Progenitor cell of endocrine pancreas (in vitro differentiated cells): ENCODE measurements at regions not wholly inside any gene's neighbourhood (a gene's known extent, or its start where the extent isn't known, plus 50 kb on each side); places are given as distances from the start of the nearest gene placed in this dataset.
"Not testable (repeated sequence)": the region's sequence is repeated elsewhere in the genome, so short reads cannot be mapped to it uniquely, and the experiment has no call there.

ENCODE experiments used
- DNase-seq: peaks from one replicate; pipeline ENCODE4 v3.0.0; 2021; ENCODE audit warnings: low spot score; ENCODE audit not compliant: unreplicated experiment
- H3K27ac Mint-ChIP-seq: 2 replicates; pipeline ENCODE4 v1.8.0; 2021; ENCODE audit warnings: mild to moderate bottlenecking, moderate library complexity, mixed read lengths
- H3K27me3 Mint-ChIP-seq: 2 replicates; pipeline ENCODE4 v1.8.0; 2021; ENCODE audit warnings: mixed read lengths
- H3K36me3 Mint-ChIP-seq: 2 replicates; pipeline ENCODE4 v1.8.0; 2022; ENCODE audit warnings: mixed read lengths; ENCODE audit not compliant: insufficient read depth
- H3K4me1 Mint-ChIP-seq: 2 replicates; pipeline ENCODE4 v1.8.0; 2021; ENCODE audit warnings: low read depth, mixed read lengths
- H3K4me3 Mint-ChIP-seq: 2 replicates; pipeline ENCODE4 v1.8.0; 2021; ENCODE audit warnings: low read depth, mild to moderate bottlenecking, moderate library complexity, mixed read lengths
- H3K9me3 Mint-ChIP-seq: 2 replicates; pipeline ENCODE4 v1.8.0; 2021; ENCODE audit warnings: low read depth, mixed read lengths
- TF ChIP-seq, protein P1 (sequence below): fragments of 200-600 bp; sonication (generic); IDR thresholded peaks from one replicate; pipeline ENCODE4 v1.5.0; 2021; ENCODE audit warnings: antibody characterized with exemption, mild to moderate bottlenecking; ENCODE audit not compliant: unreplicated experiment

DNA sequence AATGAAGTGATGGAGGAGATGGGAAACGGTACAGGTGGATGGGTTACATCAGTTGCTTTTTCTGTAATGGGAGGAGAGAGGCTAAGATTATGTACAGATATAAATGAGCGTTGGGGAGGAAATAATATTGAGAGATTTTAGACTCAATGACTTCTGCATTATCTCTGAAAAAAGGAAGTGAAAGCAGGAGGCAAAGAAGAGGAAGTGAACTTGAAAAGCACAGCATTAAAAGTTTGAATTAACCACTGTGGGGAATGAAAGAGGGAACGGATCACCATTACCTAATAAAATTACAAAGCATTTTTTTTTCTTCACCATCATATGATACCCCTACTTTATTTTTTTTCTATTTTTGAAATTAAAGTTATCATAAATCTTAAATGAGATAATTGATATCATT lies 1025.5 kb downstream of the RPA4 start:
- H3K4me3 Mint-ChIP-seq, result no peak overlapping the region

DNA sequence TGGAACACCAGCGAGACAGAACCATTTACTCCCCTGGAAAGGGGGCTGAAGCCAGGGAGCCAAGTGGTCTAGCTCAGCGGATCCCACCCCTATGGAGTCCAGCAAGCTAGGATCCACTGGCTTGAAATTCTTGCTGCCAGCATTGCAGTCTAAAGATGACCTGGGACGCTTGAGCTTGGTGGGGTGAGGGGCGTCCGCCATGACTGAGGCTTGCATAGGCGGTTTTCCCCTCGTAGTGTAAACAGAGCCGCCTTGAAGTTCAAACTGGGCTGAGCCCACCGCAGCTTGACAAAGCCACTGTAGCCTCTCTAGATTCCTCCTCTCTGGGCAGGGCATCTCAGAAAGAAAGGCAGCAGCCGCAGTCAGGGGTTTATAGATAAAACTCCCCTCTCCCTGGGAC lies 1031.7 kb downstream of the RPA4 start:
- not testable (repeated sequence) for H3K27ac Mint-ChIP-seq, H3K36me3 Mint-ChIP-seq, H3K4me3 Mint-ChIP-seq, DNase-seq, H3K4me1 Mint-ChIP-seq, H3K27me3 Mint-ChIP-seq
- peaks cover 22% of the 10 kb centered on the region for H3K9me3 Mint-ChIP-seq

More for the DNA sequence above, 1025.5 kb downstream of the RPA4 start:
- Mint-ChIP-seq H3K27me3 (no peaks in the 10 kb centered on the region), H3K36me3 (no peaks in the 10 kb centered on the region), H3K9me3 (peaks cover 17% of the 10 kb centered on the region), H3K27ac (no peak overlapping the region), H3K4me1 (no peaks in the 10 kb centered on the region)
- TF ChIP-seq, protein P1, sequence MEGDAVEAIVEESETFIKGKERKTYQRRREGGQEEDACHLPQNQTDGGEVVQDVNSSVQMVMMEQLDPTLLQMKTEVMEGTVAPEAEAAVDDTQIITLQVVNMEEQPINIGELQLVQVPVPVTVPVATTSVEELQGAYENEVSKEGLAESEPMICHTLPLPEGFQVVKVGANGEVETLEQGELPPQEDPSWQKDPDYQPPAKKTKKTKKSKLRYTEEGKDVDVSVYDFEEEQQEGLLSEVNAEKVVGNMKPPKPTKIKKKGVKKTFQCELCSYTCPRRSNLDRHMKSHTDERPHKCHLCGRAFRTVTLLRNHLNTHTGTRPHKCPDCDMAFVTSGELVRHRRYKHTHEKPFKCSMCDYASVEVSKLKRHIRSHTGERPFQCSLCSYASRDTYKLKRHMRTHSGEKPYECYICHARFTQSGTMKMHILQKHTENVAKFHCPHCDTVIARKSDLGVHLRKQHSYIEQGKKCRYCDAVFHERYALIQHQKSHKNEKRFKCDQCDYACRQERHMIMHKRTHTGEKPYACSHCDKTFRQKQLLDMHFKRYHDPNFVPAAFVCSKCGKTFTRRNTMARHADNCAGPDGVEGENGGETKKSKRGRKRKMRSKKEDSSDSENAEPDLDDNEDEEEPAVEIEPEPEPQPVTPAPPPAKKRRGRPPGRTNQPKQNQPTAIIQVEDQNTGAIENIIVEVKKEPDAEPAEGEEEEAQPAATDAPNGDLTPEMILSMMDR, result no peak
- DNase-seq, result no peak

DNA sequence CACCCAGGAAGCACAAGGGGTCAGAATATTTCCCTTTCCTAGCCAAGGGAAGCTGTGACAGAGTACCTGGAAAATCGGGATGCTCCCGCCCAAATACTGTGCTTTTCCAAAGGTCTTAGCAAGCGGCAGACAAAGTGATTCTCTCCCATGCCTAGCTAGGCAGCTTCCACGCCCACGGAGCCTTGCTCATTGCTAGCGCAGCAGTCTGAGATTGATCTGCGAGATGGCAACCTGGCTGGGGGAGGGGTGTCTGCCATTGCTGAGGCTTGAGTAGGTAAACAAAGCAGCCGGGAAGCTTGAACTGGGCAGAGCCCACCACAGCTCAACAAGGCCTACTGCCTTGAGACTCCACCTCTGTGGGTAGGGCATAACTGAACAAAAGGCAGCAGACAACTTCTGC lies 1037.5 kb downstream of the RPA4 start:
- H3K36me3 Mint-ChIP-seq, H3K27me3 Mint-ChIP-seq, H3K4me3 Mint-ChIP-seq, DNase-seq, H3K4me1 Mint-ChIP-seq, H3K27ac Mint-ChIP-seq: not testable (repeated sequence)
- peaks cover 47% of the 10 kb centered on the region for H3K9me3 Mint-ChIP-seq

DNA sequence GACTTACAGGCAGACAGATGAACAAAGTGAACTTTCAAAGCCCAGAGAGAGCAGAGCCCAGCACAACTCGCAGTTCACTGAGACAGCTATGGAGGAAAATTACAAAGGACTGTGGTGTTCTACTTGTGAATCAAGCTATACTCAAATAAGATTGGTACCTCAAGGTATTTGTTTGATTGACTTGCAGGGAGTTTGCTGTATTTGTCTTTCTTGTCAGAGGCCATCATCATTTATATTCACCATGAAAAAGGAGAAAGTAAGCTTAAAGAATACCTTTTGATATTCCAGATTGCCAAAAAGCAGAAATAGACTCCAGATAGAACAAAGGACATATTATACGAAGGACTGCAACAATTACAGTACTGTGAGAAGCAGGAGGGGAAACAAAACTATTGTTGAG lies 1047.9 kb downstream of the RPA4 start:
- no peaks in the 10 kb centered on the region for H3K27me3 Mint-ChIP-seq
- H3K4me1 Mint-ChIP-seq, result peaks cover 3% of the 10 kb centered on the region
- TF ChIP-seq, protein P1, result no peak
- no peak overlapping the region for H3K27ac Mint-ChIP-seq
- peaks cover 3% of the 10 kb centered on the region for H3K9me3 Mint-ChIP-seq
- DNase-seq, result no peak
- H3K36me3 Mint-ChIP-seq, result no peaks in the 10 kb centered on the region
- no peak overlapping the region for H3K4me3 Mint-ChIP-seq

DNA sequence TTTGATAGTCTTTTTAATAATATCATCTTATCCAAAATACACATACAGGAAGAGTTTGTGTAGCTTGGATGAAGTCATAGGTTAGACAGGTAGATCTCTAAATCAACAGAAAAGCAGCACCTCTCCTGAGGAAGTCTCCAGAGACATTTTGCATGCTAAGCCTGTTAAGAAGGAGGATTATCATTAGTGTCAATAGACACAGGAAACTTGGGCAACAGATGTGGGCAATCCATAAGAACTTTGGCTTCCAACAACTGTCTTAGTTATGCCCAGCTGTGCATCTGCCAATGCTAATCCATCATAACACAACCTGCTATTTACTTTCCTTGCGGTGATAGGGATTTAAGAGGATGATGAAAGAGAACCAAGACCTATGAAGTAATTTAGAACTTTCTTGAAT lies 1052.6 kb downstream of the RPA4 start:
- Mint-ChIP-seq H3K27ac (no peak overlapping the region), H3K4me3 (no peak overlapping the region), H3K9me3 (no peaks in the 10 kb centered on the region), H3K36me3 (no peaks in the 10 kb centered on the region), H3K27me3 (no peaks in the 10 kb centered on the region), H3K4me1 (peaks cover 3% of the 10 kb centered on the region)
- DNase-seq, result no peak
- TF ChIP-seq, protein P1, result no peak

DNA sequence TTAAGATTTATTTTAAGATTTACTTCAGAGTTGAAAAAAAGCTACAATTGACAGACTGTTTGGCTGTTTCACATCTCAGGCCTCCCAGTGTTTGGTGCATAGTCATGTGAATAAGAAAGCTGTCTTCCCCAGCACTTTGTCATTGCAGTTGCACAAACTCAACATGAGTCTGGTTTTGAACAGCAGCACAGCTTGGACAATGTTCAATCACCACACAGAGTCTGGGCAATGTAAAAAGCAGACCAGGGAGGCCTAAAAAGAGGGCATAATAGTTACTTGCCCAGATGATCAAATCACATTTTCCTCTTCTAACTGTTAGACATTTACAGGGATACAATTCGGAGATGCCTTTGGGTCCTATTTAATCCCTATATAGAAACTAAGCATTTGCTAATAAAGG lies 1055.0 kb downstream of the RPA4 start:
- no peak overlapping the region for H3K4me3 Mint-ChIP-seq
- no peaks in the 10 kb centered on the region for H3K9me3 Mint-ChIP-seq
- H3K27me3 Mint-ChIP-seq, result no peaks in the 10 kb centered on the region
- TF ChIP-seq, protein P1, result no peak
- DNase-seq, result no peak
- no peak overlapping the region for H3K27ac Mint-ChIP-seq
- no peaks in the 10 kb centered on the region for H3K4me1 Mint-ChIP-seq
- H3K36me3 Mint-ChIP-seq, result no peaks in the 10 kb centered on the region
